Skeletal muscle satellite cell (primary cell): ENCODE measurements at regions not wholly inside any gene's neighbourhood (a gene's known extent, or its start where the extent isn't known, plus 50 kb on each side); places are given as distances from the start of the nearest gene placed in this dataset.

Experiments used
- H3K27me3 ChIP-seq: 2 replicates; pipeline ENCODE4 v1.7.0; 2013; ENCODE audit warnings: low read length; ENCODE audit not compliant: control insufficient read depth, insufficient read depth
- H3K36me3 ChIP-seq: 2 replicates; pipeline ENCODE4 v1.7.0; 2013; ENCODE audit warnings: mild to moderate bottlenecking, control low read depth, low read length; ENCODE audit not compliant: insufficient read depth
- H3K4me1 ChIP-seq: 2 replicates; pipeline ENCODE4 v1.7.0; 2013; ENCODE audit warnings: low read length; ENCODE audit not compliant: control insufficient read depth, insufficient read depth
- H3K4me2 ChIP-seq: 2 replicates; pipeline ENCODE4 v1.7.0; 2013; ENCODE audit warnings: mild to moderate bottlenecking, low read length
- H3K4me3 ChIP-seq: 2 replicates; pipeline ENCODE4 v1.7.0; 2013; ENCODE audit warnings: low read length
- H3K9ac ChIP-seq: 2 replicates; pipeline ENCODE4 v1.7.0; 2013; ENCODE audit warnings: mild to moderate bottlenecking, low read depth, low read length, moderate library complexity
- H3K9me3 ChIP-seq: replicated peaks from 2 replicates; pipeline ENCODE4 v1.7.0; 2013; ENCODE audit warnings: mild to moderate bottlenecking, control low read depth, low read length

DNA sequence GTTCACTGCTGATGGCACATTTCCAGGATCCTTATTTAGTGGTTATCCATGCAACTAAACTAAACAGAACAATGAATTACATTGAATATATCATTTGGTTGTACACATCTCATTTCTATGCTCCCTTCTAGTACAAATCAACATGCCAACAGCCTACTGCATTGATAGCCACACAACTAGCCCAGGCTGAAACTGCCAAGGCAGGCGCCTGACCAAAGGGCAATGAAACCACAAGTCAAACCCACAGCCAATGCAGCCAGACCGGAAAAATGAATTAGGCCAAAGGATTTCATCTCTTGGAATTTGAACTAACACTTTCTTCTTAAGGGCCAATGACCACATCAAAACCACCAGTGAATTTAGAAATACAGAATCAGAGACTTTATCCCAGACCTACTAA lies 196.4 kb downstream of the NOL4 start:
- no peaks in the 10 kb centered on the region for H3K4me1 ChIP-seq
- no peaks in the 10 kb centered on the region for H3K9me3 ChIP-seq
- H3K9ac ChIP-seq: no peak overlapping the region
- no peaks in the 10 kb centered on the region for H3K36me3 ChIP-seq
- H3K27me3 ChIP-seq: no peaks in the 10 kb centered on the region
- no peak overlapping the region for H3K4me2 ChIP-seq
- no peak overlapping the region for H3K4me3 ChIP-seq

DNA sequence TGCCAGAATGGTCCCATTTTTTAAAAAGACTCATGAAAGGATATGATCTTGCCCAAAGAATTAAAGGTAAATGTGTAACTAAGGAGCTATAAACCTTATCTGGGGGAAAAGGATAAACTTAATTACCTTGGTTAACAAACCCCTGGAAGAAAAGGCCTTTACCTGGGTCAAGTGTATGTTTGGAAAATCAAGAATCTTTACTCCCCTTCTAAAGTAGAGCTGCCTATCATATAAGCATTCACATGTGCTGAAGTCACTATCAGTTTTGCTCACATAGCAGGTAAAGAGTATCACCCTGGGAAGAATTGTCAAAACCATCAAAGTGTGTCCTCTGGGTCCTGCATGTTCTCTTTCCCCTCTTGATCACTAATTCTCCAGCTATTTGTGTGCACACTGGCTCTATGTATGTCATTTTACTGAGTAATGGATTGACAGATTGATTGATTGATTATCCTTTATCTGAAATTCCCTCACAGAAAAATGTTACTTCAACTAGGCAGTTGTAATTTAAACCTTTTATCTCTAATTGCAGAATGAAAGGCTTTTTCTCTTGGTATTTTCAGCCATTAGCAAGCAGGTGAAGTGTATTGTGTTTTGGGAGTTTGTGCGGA lies 199.4 kb downstream of the NOL4 start:
- H3K9ac ChIP-seq: no peak overlapping the region
- no peaks in the 10 kb centered on the region for H3K27me3 ChIP-seq
- H3K4me2 ChIP-seq: no peak overlapping the region
- no peaks in the 10 kb centered on the region for H3K9me3 ChIP-seq
- H3K4me3 ChIP-seq: no peak overlapping the region
- H3K36me3 ChIP-seq: no peaks in the 10 kb centered on the region
- H3K4me1 ChIP-seq: no peaks in the 10 kb centered on the region

DNA sequence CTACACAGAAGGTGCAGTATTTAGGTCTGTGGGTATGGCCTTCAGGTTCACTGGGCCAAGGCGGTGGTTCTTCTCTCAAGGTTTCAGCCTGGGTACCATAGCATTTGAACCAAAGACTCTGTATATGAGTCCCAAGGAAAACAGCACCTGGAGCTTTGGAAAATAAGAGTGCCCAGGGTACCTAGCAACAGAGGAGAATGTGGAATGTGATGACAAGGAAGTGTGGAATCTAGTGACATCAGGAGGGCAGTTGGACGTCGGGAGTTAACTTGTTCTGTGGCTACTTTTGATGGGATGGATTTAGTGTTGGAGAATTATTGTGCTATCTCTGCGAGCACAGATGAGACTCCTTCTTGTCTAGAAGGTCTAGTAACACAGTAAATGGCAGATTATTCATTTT lies 201.2 kb downstream of the NOL4 start:
- no peaks in the 10 kb centered on the region for H3K9me3 ChIP-seq
- no peak overlapping the region for H3K4me3 ChIP-seq
- no peaks in the 10 kb centered on the region for H3K27me3 ChIP-seq
- H3K4me1 ChIP-seq: no peaks in the 10 kb centered on the region
- no peak overlapping the region for H3K4me2 ChIP-seq
- H3K36me3 ChIP-seq: no peaks in the 10 kb centered on the region
- no peak overlapping the region for H3K9ac ChIP-seq

DNA sequence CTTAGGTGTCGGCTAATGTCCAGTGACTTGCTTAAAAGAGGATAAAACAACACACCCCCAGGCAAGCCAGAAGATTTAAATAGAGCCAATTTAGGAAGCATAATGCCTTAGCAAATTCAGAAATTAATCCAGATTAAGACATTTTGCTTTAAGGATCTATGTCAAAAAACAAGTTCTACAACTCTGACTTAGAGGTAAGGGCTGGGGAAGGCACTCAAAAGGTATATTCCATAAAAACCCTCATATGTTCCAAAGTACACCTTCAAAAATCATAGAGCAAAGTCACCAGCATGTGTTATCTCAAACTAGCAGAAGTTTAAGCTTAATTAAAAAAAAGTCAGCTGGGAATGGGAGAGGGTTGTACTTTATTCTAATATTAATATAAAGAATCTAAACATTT lies 206.4 kb downstream of the NOL4 start:
- Histone ChIP-seq H3K36me3 (no peaks in the 10 kb centered on the region), H3K4me2 (no peak overlapping the region), H3K9me3 (no peaks in the 10 kb centered on the region), H3K4me3 (no peak overlapping the region), H3K4me1 (no peaks in the 10 kb centered on the region), H3K9ac (no peak overlapping the region), H3K27me3 (no peaks in the 10 kb centered on the region)

DNA sequence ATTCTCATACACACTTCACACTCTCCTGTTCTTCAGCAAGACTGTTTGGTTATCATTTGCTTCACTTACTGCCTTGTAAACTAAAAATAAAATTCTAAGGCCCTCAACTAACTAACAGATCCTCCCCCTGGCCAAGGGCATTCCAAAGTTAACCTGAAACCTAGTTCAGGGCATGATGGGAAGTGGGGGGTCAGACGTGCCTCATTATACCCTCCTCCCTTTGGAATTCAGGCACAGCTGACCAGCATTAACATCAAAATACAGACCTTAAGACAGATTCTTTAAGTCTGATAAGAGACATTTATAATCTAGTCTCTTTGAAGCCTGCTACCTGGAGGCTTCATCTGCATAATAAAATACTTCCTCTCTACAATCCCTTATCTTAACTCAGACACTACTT lies 221.0 kb downstream of the NOL4 start:
- H3K4me1 ChIP-seq: no peaks in the 10 kb centered on the region
- H3K4me3 ChIP-seq: no peak overlapping the region
- no peaks in the 10 kb centered on the region for H3K9me3 ChIP-seq
- H3K36me3 ChIP-seq: no peaks in the 10 kb centered on the region
- H3K9ac ChIP-seq: no peak overlapping the region
- no peaks in the 10 kb centered on the region for H3K27me3 ChIP-seq
- no peak overlapping the region for H3K4me2 ChIP-seq

DNA sequence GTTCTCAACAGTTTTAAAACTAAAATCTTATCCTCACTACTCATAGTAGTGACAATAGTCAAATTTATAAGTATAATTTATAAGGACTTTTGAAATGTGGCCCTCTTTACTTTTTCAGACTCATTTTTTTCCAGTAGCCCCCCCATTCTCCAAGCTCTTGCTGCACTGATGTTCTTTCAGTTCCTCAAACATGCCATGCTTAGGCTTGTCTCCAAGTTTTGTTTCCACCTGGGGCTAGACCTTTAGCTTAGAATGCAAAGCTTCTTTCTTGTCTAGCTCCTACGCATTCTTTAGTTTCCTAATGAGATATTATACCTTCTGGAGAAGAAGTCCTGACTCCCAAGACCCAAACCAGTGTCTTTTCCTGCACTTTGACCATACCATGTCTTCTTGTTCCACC lies 222.6 kb downstream of the NOL4 start:
- H3K4me2 ChIP-seq: no peak overlapping the region
- H3K4me1 ChIP-seq: no peaks in the 10 kb centered on the region
- H3K36me3 ChIP-seq: no peaks in the 10 kb centered on the region
- H3K9me3 ChIP-seq: no peaks in the 10 kb centered on the region
- no peak overlapping the region for H3K4me3 ChIP-seq
- no peak overlapping the region for H3K9ac ChIP-seq
- H3K27me3 ChIP-seq: no peaks in the 10 kb centered on the region

DNA sequence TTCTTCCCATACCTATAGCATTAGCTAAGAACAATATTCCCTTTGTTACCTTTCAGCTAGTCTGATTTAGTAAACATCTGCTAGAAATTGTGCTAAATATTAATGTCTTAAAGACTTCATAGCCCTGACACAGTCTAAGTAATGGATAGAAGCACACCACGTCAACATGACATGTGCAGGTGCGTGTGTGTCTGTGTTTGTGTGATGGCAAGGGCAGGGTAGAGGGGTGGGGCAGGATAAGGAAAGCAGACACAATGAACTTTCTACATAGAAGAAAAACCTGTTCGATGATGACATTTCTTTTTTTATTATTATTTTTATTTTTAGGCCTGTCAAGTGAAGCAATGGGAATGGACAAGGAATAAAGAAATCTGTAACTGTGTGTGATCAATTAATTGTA lies 223.3 kb downstream of the NOL4 start:
- H3K27me3 ChIP-seq: no peaks in the 10 kb centered on the region
- H3K9ac ChIP-seq: no peak overlapping the region
- no peaks in the 10 kb centered on the region for H3K4me1 ChIP-seq
- H3K9me3 ChIP-seq: no peaks in the 10 kb centered on the region
- H3K36me3 ChIP-seq: no peaks in the 10 kb centered on the region
- H3K4me2 ChIP-seq: no peak overlapping the region
- H3K4me3 ChIP-seq: no peak overlapping the region

DNA sequence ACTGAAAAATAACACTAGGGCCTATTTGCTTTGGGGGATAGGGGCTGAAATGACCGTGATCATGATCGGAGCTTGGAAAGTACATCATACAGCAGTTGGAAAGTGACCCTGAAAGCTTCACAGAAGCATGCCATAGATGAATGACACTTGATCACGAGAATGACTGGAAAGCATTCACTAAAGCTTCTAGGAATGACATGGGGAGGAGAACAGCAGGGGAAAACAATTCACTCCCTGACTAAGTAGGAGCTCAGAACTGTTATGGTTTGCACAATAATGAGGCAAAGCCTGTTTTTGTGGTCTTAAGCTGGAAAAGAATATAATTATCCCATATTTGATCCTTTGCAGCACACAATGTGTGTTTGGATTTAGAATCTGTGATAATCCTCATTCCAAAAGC lies 237.5 kb downstream of the NOL4 start:
- H3K4me1 ChIP-seq: no peaks in the 10 kb centered on the region
- H3K4me2 ChIP-seq: no peak overlapping the region
- H3K9ac ChIP-seq: no peak overlapping the region
- H3K36me3 ChIP-seq: no peaks in the 10 kb centered on the region
- H3K4me3 ChIP-seq: no peak overlapping the region
- no peaks in the 10 kb centered on the region for H3K27me3 ChIP-seq
- H3K9me3 ChIP-seq: no peaks in the 10 kb centered on the region

DNA sequence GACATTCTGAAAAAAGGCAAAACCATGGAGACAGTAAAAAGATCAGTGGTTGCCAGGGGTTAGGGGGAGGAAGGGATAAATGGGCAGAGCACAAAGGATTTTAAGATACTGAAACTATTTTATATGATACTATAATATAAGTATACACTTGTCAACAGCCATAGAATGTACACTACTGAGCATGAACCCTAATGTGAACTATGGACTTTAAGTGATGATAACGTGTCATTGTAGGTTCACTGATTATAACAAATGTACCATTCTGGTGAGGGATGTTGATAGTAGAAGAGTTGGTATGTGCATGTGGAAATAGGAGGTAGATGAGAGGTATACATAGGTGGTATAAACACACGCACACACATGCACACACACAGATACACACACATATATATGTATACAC lies 241.6 kb downstream of the NOL4 start:
- H3K9ac ChIP-seq: no peak overlapping the region
- H3K27me3 ChIP-seq: no peaks in the 10 kb centered on the region
- H3K4me2 ChIP-seq: no peak overlapping the region
- H3K4me1 ChIP-seq: no peaks in the 10 kb centered on the region
- H3K4me3 ChIP-seq: no peak overlapping the region
- H3K36me3 ChIP-seq: no peaks in the 10 kb centered on the region
- no peaks in the 10 kb centered on the region for H3K9me3 ChIP-seq

DNA sequence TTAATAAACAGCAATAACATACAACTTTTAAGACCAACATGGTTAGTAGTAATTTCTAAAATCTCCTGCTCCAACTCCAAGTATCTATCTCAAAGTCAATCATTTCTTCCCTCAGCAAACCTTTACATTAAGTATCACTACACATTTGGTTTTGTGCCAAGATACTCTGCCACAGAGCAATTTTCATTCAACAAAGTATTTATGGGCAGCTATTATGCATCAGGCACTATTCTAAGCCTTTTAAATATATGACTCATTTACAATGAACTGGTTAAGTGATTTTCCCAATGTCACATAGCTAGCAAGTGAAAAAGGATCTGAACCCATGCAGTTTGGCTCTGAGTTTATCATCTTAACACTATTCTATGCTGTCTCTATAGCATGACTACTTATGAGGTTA lies 264.3 kb downstream of the NOL4 start:
- Histone ChIP-seq H3K27me3 (no peaks in the 10 kb centered on the region), H3K9me3 (no peaks in the 10 kb centered on the region), H3K4me3 (no peak overlapping the region), H3K4me1 (no peaks in the 10 kb centered on the region), H3K4me2 (no peak overlapping the region), H3K9ac (no peak overlapping the region), H3K36me3 (no peaks in the 10 kb centered on the region)

DNA sequence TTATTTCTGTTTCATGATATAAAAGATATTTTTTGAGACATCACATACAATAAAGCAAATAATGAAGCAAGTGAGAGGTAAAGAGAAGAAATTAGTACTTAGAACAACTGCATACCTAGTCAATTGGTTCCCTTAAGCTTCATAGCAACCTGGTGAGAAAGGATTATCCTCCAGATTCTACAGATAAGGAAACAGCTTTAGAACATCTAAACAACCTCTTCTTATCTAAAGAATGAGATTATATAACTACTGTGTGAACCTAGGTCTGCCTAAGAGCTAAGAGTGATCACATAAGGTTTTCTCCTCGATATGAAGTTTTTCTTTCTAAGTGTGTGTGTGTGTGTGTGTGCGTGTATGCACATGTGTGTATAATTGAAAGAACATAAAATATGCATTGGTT lies 265.1 kb downstream of the NOL4 start:
- Histone ChIP-seq H3K9ac (no peak overlapping the region), H3K27me3 (no peaks in the 10 kb centered on the region)

DNA sequence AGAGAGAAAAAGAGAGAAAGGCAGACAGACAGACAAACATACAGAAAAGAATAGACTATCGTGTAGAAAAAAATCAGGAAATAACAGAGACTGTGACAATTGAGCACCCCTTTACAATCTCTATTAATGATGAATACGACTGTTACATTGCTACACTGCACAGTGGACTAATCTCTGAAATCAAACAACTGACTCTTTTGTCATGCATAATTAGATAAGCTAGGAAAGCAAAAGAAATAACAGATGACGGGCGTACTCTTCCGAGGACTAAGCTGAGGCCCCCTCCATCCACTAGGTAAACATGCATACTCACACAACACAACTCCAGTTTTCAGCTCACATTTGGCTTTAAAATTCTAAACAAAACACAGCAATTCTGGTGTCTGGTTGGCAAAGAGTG lies 267.0 kb downstream of the NOL4 start:
- Histone ChIP-seq H3K4me1 (no peaks in the 10 kb centered on the region), H3K4me2 (no peak overlapping the region), H3K4me3 (no peak overlapping the region), H3K36me3 (no peaks in the 10 kb centered on the region), H3K9me3 (no peaks in the 10 kb centered on the region), H3K9ac (no peak overlapping the region), H3K27me3 (no peaks in the 10 kb centered on the region)

More for the DNA sequence above, 265.1 kb downstream of the NOL4 start:
- Histone ChIP-seq H3K9me3 (no peaks in the 10 kb centered on the region), H3K4me3 (no peak overlapping the region), H3K4me1 (no peaks in the 10 kb centered on the region), H3K36me3 (no peaks in the 10 kb centered on the region), H3K4me2 (no peak overlapping the region)
